VCaP (cell line): ENCODE measurements at regions not wholly inside any gene's neighbourhood (a gene's known extent, or its start where the extent isn't known, plus 50 kb on each side); places are given as distances from the start of the nearest gene placed in this dataset.

Source experiments
- H3K27ac ChIP-seq: fragments of 450-650 bp; 2 replicates; pipeline ENCODE4 v1.5.1; 2017
- CTCF ChIP-seq: fragments of 450-650 bp; conservative IDR thresholded peaks from 2 replicates; pipeline ENCODE4 v1.5.1; 2017; ENCODE audit warnings: mild to moderate bottlenecking, moderate library complexity

DNA sequence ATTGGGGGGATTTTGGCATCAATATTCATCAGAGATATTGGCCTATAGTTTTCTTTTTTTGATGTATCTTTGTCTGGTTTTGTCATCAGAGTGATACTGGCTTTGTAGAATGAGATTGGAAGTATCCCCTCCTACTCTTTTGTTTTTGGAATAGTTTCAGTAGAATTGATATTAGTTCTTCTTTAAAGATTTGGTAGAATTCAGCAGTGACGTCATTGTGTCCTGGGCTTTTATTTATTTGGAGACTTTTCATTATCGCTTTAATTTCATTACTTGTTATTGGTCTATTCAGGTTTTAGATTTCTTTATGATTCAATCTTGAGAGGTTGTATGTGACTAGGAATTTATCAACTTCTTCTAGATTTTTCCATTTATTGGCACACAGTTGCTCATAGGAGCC, 825.5 kb upstream of the NXPH2 start:
- no peak for TF ChIP-seq CTCF

GRCh38 chr2:139600166-139600565, 820.0 kb upstream of the NXPH2 start:
- no peak overlapping the region for H3K27ac ChIP-seq
- TF ChIP-seq CTCF: no peak

More for the DNA sequence above, 825.5 kb upstream of the NXPH2 start:
- H3K27ac ChIP-seq: no peak overlapping the region

- H3K27ac ChIP-seq: no peak overlapping the region
- no peak for TF ChIP-seq CTCF
These were observed 804.9 kb upstream of the NXPH2 start for GRCh38 chr2:139585101-139585500.

- no peak for TF ChIP-seq CTCF
- H3K27ac ChIP-seq: no peak overlapping the region
These were observed 794.2 kb upstream of the NXPH2 start for GRCh38 chr2:139574371-139574770.

- TF ChIP-seq CTCF: no peak
- no peak overlapping the region for H3K27ac ChIP-seq
These were observed 776.6 kb upstream of the NXPH2 start for GRCh38 chr2:139556789-139557188.

GRCh38 chr2:139550873-139551272, 770.7 kb upstream of the NXPH2 start:
- H3K27ac ChIP-seq: no peak overlapping the region; the same call in 1 of the 2 replicates
- no peak for TF ChIP-seq CTCF

DNA sequence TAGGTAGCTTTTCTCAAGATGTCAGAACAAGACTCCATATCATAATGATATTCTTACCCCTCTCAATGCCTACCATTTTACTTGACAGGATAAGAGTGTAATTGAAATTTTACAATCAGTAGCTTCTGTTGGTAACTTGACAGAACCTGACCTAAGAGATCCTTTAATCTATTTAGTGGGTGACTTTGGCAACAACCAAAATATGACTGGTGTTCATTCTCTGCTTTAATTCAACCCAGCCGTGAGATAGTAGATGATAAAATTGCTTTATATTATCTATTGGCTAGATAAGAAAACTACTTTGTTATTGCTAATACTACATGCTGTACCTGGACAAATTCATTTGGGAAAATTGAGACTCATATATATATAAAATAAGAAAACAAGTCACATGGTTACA, 770.2 kb upstream of the NXPH2 start:
- no peak for TF ChIP-seq CTCF
- no peak overlapping the region for H3K27ac ChIP-seq
